Cardiac septum (tissue), 1 donor: ENCODE measurements at regions not wholly inside any gene's neighbourhood (a gene's known extent, or its start where the extent isn't known, plus 50 kb on each side); places are given as distances from the start of the nearest gene placed in this dataset.
"Not testable (repeated sequence)": the region's sequence is repeated elsewhere in the genome, so short reads cannot be mapped to it uniquely, and the experiment has no call there.

Experiments
- DNase-seq: peaks from one replicate; pipeline ENCODE4 v3.0.0-alpha.2; 2020; ENCODE audit warnings: low spot score
- intact Hi-C: fragments of 100-400 bp; cut with DNase I; formaldehyde crosslinking; loops from one replicate; pipeline ENCODE4 v1.14.0; 2022
- donor health status: DM: no; HTN: no; CAD: no.

- DNase-seq = no peak
- intact Hi-C loops = no loop called here
These were observed 241.5 kb downstream of the SATB2 start for GRCh38 chr2:199216253-199216652.

DNA sequence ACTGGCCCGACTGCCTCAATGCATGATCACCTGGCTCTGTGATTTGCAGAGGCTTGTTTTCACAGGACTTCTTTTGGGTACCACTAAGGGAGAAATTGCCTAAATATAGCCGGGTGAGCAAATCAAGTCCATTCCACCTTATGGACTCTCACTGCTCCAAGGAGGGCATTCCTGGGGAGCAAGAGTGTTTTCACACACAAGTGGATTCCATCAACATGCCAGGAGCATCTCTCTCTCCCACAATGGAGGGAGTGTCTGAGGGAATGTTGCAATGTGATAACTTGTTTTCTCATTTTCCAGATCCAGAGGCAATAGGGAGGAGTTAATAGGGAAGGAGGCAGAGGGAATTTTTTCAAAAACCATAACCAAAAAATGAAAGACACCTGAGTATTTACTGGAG lies 250.7 kb downstream of the SATB2 start:
- no peak for DNase-seq
- intact Hi-C loops = no loop called here

DNA sequence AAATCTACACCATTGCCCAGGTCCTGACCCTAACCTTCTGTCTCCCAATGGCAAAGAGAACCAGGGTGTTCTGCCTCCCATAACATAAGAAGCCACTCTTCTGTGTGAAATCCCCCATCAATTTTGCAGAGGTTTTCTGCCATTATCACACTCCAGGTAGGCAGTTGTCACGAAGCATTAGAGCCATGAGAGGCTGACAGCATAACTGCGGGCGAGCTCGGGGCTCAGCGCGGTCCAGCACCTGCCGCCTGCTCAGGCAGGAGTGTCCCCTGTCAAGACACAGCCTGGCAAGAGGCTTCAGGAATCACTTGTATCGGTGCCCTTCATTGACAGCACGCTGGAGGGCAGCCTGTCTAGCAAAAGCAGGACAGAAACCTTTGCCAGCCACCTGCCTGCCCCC lies 251.2 kb downstream of the SATB2 start:
- intact Hi-C loops = no loop called here
- no peak for DNase-seq

- no peak for DNase-seq
- intact Hi-C loops = no loop called here
These were observed 254.8 kb downstream of the SATB2 start for GRCh38 chr2:199202964-199203363.

GRCh38 chr2:199201539-199201938 lies 256.2 kb downstream of the SATB2 start:
- intact Hi-C loops = no loop called here
- DNase-seq = no peak

DNA sequence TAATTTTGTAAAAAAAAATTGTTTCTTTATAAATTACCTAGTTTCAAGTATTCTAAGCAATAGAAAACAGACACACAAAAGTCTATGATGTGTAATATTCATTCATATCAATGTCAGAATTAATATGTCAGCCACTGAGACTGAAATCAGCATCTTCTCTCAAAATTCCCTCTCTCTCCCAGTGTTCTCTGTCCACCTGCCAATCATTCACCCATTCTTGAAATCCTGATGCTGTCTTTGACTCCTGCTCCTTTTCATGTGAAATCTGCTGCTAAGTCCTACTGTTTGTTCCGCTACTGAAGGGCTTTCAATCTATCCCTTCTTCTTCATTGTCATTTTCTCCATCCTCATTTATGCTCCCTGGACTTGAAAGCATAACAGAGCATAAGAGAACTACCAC lies 257.9 kb downstream of the SATB2 start:
- no peak for DNase-seq
- intact Hi-C loops = no loop called here

GRCh38 chr2:199197448-199197847 lies 260.3 kb downstream of the SATB2 start:
- intact Hi-C loops = no loop called here
- no peak for DNase-seq

GRCh38 chr2:199196686-199197085 lies 261.1 kb downstream of the SATB2 start:
- intact Hi-C loops = no loop called here
- DNase-seq = no peak

GRCh38 chr2:199195927-199196502 lies 261.7 kb downstream of the SATB2 start:
- no peak for DNase-seq
- intact Hi-C loops = no loop called here

- no peak for DNase-seq
- intact Hi-C loops = no loop called here
These were observed 266.3 kb downstream of the SATB2 start for GRCh38 chr2:199191461-199191860.

DNA sequence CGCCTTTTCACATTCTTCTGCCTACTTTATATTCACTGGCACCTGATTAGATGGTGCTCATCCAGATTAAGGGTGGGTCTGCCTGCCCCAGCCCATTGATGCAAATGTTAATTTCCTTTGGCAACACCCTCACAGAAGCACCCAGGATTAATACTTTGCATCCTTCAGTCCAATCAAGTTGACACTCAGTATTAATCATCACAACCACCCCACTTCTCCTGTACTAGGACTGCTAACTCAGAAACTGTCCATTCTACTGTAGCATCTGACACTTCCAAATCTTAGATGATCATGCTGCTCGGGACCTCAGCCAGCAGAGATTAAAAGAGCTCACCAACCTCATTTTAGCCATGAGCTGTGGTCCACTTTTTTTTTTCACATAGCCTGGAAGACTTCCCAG lies 268.5 kb downstream of the SATB2 start:
- no peak for DNase-seq
- intact Hi-C loops = no loop called here

- DNase-seq = no peak
- intact Hi-C loops = no loop called here
These were observed 271.4 kb downstream of the SATB2 start for GRCh38 chr2:199186301-199186751.

DNA sequence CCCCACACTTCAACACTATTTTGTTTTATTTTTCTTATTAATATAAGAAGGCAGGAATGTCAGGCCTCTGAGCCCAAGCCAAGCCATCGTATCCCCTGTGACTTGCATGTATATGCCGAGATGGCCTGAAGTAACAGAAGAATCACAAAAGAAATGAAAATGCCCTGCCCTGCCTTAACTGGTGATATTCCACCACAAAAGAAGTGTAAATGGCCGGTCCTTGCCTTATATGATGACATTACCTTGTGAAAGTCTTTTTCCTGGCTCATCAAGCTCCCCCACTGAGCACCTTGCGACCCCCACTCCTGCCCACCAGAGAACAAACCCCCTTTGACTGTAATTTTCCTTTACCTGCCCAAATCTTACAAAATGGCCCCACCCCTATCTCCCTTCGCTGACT lies 272.6 kb downstream of the SATB2 start:
- intact Hi-C loops, DNase-seq: not testable (repeated sequence)

GRCh38 chr2:199163613-199164458 lies 293.9 kb downstream of the SATB2 start:
- intact Hi-C loops = no loop called here

GRCh38 chr2:199160677-199161465 lies 296.9 kb downstream of the SATB2 start:
- no peak for DNase-seq
- intact Hi-C loops = no loop called here

More at GRCh38 chr2:199163613-199164458, 293.9 kb downstream of the SATB2 start:
- no peak for DNase-seq

DNA sequence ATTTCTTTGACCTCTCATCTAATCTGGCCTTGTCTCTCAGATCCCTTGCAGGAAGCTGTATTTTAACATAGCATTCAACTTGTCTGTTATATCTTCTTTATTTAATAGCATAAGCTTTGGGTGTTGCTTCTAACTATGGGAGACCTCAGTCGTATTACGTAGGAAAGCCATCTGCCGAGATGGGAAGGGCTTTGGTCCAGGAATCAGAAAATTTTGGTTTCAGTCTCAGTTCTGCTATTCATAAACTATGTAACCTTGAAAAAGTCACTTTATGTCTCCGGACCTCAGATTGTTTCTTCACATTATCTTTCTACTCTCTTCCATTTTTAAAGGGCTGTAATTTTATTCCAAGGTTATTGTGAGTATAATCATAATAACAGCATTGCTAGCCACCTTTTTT lies 297.7 kb downstream of the SATB2 start:
- no peak for DNase-seq
- intact Hi-C loops = no loop called here

GRCh38 chr2:199148076-199148845 lies 309.5 kb downstream of the SATB2 start:
- intact Hi-C loops = no loop called here
- no peak for DNase-seq

DNA sequence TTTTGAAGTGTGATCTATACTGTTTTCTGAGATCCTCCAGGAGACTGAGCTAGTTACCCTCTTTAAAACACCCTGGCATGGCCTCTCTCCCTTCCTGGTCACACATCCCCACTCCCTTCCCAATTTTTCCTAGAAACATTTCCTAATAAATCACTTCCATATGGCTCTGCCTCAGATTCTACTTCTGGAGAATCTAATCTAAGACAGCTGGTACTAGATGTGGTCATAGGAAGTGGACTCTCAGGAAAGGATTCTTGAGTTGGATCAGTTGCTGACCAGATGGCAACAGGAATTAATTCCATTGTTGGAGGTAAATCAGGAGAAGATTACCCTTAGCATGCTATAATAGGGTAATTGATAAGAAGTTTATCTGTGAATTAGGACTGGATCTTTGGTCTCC lies 310.5 kb downstream of the SATB2 start:
- intact Hi-C loops = no loop called here
- no peak for DNase-seq

DNA sequence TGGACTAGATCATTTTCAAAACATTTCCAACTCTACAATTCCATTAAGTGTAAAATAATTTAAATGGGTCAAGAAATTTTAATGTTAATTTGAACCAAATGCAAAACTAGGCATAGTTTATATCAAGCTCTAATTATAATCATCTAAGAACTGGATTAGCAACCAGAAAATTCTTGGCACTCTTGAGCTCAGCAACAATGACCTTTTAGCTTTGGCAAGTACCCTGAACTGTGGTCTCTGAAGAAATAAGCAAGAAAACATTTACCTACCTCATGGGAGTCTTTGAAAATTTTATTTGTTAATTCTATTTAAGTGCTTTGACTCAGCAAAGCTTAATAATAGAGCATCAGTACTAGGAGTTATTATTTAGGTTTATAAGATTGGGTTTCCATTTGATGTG lies 313.2 kb downstream of the SATB2 start:
- no peak for DNase-seq
- intact Hi-C loops = no loop called here

- DNase-seq = no peak
- intact Hi-C loops = no loop called here
These were observed 313.7 kb downstream of the SATB2 start for GRCh38 chr2:199144036-199144435.
